ENCODE measurements at regions not wholly inside any gene's neighbourhood (a gene's known extent, or its start where the extent isn't known, plus 50 kb on each side); places are given as distances from the start of the nearest gene placed in this dataset.

DNA sequence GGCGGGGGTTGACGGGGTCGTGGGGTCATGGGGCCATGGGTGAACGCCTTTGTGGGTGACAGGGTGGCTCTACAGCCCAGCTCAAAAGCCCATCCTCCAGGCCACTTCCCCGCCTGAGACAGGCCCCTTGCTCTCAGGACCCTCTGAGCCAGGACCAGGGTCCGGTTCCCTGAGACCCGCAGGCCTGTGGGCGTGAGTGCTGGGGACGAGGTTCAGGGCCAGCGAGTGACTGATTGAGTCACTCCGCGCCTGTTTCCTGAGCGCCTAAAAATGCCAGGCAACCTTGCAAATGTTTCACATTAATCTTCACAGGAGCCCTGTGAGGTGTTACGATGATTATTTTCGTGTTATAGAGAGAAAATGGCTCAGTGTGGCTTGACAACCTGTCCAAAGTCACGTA lies 97.8 kb downstream of the ZNF674 start:
- no peak for DNase-seq

DNA sequence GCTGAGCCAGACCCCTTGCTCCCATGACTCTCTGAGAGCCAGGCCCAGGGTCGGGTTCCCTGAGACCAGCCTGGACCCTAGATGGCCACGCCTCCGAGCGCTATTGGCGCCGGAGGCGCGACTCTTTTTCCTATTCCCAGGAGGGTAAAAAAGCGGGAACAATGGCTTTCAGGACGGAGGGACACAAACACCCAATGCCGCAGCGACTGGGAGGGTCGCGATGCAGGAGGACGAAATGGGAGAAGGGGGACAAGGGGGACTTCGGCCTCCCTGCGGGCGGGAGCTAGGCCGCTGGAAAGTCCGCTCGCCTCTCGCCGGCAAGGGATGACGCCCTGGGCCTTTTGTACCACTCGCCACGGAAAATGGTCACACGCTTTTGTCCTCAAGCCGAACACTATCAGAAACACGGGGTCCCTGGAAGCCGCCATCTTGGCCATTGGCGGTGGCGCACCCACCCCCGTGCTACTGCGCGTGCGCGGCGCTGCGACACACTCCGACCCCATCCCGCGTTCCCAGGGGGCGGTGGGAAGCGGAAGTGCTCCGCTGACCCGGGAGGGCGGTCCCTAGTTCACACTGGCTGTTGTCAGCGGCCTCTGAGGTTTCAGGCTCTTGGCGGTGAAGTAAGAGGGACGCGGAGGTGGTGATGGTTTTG lies 98.4 kb downstream of the ZNF674 start:
- peak; percentile 94 for DNase-seq

DNA sequence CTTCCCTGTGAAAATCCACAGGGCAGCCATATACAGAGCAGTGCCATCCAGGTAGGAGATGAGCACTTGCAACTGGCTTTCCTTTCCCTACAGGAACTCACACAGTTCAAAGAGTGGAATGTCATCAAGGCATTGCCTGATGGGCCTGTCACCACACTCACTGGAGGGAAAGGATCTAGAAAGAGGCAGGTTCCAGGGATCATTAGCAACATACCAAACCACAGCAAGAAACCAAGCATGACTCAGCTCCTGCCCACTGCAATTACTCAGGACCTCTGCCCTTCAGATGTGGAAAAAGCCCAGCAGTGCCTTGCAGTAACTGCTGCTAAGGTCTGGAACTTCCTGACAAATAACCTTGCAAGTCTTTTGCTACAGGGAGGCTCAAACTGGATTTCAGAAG lies 101.2 kb downstream of the ZNF674 start:
- peak; percentile 73 for DNase-seq

DNA sequence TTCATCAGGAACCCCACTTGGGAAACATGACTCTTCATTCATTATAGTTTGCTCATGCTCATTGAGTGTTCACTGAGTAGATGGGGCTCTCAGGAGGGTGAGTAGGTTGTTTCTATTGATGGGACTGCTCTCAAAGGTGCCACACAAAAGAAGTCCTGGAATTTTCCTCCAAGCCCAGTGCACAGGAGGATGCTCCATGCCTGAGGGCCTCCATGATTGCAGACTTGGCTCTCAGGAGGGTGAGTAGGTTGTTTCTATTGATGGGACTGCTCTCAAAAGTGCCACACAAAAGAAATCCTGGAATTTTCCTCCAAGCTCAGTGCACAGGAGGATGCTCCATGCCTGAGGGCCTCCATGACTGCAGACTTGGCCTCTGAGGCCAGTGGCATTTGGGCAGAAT lies 108.5 kb downstream of the ZNF674 start:
- DNase-seq: no peak

DNA sequence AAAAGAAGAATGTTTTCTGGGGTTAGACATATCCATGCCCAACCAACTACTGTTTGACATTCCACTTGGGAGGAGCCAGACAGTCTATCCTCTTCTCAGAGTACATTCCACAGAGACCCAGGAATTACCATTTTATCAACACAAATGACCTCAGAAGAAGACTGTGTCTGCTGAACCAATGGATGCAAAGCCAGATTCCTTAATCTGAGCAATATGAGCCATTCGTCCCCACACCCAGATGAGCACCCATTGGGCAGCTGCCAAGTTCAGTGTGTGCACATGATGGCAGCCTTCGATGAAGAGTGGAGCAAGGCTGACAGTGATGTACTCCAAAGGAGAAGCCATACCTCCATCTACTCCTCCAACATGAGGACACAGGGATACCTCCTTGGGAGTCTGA lies 111.3 kb downstream of the ZNF674 start:
- DNase-seq: no peak

DNA sequence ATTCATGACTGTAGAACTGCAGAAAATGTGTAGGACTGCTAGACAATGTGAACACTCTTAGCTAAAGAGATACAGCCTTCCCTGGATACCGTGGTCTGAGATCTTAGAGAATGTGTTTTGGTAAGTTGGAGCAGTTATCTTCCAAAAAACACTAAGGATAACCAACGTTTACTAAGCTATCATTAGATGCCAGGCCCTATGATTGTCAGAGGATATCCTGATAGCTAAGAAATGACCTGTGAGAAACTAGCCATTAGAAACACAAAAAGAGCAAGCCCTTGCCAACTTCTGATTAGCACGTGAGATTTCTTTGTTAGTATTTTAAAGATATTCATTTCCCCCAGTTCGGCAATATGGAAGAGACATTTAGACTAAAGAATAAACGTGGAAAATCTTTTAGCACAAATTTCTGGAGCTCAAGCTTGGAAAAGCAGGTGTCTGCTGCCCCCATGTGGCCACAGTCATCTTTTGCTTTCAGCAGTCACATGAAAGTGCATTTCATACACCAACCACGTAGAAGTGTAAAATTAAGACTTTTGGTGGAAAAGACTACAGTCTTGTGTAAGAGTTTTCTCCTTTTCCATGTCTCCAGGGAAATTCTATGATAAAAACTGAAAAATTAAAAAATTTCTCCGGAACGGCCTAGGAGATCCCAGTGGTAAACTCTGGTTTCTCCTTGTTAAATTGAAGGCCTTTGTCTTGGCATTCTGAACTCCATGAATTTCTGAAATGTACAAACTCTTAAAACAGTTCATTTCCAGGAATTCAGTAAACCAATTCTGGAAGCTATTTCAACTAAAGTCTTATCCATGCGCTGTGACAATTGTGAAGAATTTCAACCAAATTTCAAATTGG lies 136.4 kb downstream of the ZNF674 start:
- peak; percentile 79 for DNase-seq

DNA sequence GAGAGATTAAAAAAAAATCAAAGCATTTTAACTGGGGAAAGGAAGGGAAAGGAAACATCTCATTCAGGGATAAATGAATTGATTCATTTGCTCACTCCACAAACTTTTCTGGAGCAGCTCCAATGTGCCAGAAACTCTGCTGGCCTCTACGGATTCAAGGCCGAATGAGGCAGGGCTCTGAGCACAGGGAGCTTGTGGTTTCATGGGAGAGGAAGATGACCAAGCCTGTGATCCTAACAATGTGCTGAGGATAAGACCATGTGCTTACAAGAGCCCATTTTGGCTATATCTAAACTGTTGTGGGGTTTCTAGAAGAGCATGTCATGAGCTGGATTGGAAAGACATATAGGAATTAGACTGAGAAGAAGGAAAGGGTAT lies 137.5 kb downstream of the ZNF674 start:
- DNase-seq: no peak

DNA sequence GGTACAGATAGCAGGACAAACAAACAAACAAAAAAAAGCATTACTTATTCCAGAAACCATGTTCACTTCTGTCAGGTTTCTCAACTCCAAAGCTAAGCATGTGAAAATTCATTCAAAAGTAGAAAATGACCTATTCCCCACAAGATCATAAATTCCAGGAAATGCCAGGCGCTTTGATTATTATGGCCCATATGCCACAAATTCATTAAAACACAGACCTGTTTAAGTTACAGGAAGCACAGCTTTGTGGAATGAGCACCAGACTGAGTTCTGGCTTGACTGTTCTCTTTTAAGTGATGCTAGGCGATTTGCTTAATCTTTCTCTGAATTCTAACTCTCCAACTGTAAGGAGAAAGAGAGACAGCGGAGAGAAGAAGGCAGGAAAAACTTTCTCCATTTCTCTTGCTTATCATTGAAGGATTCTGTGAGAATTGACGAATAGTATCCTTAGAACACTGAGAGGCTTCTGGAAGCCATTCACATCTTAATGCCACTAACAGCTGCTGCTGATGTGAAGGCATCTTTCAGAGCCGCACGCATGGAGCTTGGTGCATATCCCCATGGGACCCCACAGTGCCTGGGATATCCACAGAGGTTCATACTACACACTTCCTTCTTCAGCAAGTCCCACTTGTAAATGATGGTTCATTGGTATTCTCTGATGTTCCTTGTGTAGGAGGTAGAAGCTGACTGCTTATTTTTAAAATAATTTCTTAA lies 138.0 kb downstream of the ZNF674 start:
- no peak for DNase-seq

DNA sequence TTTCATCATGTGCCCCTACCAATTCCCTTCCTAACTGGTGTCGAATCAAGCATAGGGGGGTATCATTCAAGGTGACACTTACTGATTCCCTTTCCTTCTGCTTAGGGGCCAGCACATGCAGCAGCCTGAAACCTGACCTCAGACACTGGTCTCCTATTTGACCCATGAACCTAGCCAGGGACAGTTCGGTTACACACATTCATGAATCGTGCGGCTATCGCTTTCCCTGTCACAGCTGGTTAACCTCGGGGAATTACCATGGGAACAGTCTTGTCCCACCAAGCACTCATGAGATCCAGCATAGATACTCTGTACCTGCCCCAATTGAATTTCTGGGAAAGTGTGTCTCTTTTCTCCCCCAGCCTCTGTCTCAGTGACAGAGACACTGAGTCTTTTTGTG lies 140.4 kb downstream of the ZNF674 start:
- DNase-seq: no peak

DNA sequence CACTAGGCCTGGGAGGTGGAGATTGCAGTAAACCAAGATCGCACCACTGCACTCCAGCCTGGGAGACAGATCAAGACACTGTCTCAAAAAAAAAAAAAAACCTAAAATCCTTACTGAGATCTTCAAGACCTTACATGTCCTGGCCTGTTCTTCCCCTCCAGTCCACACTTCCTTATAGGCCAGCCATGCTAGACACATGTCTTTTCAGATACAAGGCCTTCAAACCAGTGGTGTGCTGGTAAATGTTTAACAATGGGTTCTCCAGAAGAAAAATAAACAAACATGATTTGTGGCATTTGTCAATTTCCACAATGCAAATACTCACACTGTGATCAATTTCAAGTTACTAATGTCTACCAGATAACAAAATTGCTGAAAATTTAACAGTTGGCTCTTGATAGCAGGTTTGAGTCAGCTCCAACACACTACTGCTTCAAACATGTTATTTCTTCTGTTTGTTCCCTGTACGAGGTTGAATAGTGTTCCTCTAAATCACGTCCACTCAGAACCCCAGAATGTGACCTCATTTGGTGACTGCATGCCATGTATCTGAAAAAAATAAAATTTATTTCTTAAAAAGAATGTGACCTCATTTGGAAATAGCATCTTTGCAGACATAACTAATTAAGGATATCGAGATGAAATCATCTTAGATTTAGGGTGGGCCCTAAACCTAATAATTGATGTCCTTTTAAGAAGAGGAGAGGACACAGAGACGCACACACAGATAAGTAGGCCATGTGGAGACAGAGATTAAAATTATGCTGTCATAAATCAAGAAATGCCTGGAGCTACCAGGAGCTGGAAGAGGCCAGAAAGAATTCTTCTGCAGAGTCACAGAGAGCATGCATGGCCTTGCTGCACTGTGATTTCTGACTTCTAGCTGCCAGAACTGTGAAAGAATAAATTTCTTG lies 144.4 kb downstream of the ZNF674 start:
- no peak for DNase-seq

DNA sequence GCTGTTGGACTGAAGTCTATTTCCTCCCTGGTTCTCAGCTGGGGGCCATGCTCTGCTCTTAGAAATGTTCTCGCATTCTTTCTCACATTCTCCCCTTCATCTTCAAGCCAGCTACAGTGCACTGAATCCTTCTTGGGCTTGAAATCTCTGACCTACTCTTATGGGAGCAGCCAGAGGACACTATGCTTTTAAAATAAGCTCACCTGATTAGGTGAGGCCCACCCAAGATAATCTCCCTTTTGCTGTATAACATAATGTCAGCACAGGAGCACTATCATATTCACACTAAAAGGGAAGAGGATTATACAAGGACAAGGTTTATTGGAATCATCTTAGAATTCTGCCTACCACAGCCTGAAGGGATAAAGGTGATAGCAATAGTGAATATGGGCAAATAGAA lies 146.3 kb downstream of the ZNF674 start:
- DNase-seq: no peak

DNA sequence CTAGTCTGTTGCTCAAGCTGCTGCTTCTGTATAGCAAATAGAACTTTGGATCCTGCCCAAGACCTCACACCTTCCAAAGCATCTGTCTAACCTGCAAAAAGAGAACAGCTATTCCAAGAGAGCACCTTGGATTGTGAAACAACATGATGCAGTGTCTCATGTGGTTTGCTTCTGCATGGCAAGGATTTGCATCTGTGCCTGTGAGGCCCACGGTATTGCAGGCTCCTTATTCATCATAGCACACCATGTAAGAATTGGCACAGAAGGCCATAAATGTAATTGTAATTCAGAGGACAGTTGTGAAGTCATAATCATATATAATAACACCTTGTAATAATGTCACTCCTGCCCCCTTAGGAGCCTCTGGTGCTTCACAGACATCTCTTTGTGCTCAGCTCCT lies 147.1 kb downstream of the ZNF674 start:
- DNase-seq: no peak

DNA sequence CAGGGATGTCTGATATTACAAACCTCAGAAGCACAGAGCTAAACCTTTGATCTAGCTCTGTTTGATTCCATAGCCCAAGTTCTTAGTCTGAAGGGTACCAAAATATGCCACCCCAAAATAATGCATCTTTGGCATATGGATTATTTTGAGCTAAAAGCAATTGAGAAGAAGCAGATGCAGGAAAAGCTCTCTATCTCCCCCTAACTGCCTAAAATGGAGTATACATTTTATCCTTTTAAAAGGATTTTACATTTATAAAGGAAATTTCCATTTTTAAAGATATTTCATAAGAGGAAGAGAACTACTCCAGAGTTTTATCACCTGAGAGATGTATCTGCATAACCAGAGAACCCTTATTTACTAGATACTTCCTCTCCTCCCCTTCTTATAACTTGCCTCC lies 158.7 kb downstream of the ZNF674 start:
- no peak for DNase-seq

DNA sequence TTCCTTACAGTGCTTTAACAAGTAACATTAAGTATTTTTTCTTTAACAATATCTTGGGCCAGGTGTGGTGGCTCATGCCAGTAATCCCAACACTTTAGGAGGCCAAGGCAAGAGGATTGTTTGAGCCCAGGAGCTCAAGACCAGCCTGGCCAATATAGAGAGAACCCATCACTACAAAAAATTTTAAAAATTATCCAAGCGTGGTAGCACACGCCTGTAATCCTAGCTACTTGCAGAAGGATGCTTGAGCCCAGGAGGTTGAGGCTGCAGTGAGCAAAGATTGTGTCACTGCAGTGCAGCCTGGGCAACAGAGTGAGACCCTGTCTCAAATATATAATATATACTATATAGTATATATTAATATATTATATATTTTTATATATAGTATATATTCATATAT lies 162.2 kb downstream of the ZNF674 start:
- no peak for DNase-seq

DNA sequence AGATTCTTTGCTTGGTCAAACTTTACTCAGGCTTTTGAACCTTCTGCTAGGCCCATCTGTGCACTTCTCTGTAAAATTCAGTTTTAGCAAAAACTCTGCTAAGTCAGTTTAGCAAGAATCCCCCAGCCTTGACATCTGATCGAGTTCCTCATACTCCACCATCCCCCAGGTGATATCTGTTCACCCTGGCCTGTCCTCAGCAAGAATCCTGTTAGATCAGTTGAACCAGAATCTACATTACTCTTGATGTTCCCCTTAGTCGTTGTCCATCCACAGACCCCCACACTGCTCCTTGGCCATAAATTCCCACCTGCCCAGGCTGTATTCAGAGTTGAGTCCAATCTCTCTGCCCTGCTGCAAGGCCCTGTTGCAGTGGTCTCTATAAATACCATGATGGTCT lies 162.6 kb downstream of the ZNF674 start:
- DNase-seq: no peak

DNA sequence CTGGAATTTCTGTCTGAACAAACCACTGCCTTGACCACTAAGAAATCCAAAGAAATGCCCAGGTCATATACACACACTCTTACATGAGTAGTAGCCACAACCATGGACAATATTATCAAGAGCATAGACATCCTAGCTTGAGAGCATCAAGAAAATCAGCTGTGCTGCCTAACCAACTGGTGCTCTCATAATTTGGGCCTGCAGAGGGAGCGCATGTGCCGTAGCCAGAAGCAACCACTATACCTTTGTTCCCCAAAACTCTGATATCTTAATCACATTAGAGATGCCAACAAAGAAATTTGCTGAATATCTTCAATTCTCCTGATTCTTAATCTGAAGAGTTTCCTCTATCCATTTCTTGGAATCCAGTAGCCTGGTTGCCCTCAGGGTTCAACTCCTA lies 163.6 kb downstream of the ZNF674 start:
- DNase-seq: peak; percentile 74

DNA sequence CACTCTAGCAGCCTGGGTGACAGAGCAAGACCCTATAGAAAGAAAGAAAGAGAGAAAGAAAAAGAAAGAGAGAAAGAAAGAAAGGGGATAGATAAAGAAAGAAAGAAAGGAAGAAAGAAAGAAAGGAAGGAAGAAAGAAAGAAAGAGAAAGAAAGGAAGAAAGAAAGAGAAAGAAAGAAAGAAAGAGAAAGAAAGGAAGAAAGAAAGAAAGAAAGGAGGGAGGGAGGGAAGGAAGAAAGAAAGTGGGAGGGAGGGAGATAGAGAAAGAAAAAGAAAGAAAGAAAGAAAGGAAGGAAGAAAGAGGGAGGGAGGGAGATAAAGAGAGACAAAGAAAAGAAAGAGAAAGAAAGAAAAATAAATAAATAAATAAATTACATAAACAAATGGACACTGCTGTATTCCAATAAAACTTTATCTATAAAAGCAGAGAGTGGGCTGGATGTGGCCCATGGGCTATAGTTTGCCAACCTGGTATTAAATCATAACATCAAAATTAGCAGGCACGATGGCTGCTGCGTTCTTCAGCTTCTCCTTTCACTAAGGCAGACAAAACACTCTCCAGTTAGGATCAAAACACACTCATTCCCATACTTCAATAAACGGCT lies 165.0 kb downstream of the ZNF674 start:
- DNase-seq: no peak

DNA sequence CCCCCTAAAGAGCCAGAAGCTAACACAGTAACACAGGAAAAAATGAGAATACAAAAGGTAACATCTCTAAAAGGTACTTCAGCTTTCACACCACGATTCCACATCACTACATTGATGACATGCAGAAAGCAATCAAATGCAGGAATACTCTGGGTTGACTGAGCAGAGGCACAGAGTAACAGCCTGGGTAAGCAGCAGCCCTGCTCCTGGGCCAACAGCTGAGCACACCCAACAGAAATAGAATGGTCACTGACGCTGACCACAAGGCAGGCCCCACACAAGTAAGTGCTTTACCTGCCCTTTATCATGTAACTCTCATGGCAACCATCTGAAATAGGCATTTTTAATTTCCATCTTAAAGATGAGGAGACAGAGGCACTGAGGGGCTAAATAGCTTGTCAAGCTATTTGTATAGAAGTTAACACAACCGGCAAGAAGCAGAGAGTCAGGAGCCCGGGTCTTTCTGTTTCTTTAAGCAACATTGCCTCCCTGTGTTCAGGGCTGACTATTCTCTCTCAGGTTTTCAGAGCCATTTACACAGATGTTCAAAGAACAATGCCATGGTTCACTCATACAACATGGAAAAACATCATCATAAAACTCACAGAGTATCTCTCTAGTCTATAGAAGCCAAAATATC lies 168.9 kb downstream of the ZNF674 start:
- peak; percentile 74 for DNase-seq

DNA sequence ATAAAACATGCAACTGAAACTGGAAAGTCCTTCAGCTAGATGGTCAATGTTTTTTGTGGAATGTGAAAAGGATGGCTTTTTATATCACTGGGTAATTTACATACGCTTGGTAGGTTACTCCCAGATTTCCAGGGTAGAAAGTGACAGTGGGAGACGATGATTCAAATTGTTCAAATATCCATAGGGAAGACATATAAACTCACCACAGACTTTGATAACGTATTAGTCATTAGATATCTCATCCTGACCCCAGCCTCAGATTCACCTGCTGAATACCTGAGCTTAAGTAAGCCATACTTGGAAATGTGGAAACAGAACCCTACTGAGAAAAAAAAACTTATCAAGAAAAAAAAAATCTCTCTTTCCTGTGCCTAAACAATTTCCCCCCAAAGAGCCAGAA lies 169.4 kb downstream of the ZNF674 start:
- no peak for DNase-seq

DNA sequence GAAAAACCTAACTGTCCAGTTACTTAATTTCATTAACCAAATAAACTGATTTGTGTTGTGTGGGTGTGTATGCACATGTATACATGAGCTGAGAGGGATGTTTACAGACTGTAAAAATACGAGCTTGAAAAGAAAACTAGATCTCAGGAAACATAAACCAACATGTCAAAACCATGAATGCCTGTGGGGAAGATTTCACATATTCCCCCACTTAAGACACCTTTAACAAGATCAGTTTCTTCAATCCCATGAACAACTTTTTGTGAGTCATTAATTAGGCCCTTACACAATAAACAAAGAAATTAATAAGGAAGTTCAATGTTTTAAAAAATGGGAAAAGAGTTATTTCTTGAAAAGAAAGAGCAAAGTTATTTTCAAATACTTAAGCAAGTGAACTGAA lies 170.8 kb downstream of the ZNF674 start:
- DNase-seq: no peak

DNA sequence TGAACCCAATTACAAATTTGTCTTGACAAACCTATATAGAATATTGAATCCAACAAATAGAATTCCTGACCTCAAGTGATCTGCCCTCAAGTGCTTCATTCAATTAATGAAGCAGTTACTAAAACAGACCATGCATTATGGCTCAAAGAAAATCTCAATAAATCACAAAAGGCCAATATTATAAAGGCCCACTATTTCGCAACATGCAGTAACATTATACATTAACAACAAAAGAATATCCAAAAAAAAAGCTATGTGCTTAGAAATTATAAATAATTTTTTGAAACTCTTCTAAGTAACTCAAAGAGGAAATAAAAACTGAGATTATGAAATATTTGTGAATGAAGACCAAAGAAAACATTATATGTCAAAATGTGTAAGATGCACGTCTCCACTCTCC lies 177.7 kb downstream of the ZNF674 start:
- DNase-seq: no peak

Measured in hematopoietic multipotent progenitor cell treated with erythropoietin and hydrocortisone succinate and interleukin-3 and kit ligand, for 4 days (in vitro differentiated cells).